NCI-H128 (cell line): ENCODE measurements at regions not wholly inside any gene's neighbourhood (a gene's known extent, or its start where the extent isn't known, plus 50 kb on each side); places are given as distances from the start of the nearest gene placed in this dataset.

Source experiments
- DNase-seq: peaks from one replicate; lab custom pipeline; 2025; ENCODE audit not compliant: unreplicated experiment; lab: John Stamatoyannopoulos, UW

- DNase-seq = no peak
Observed at GRCh38 chr18:74023220-74023619, 124.4 kb downstream of the FBXO15 start.

DNA sequence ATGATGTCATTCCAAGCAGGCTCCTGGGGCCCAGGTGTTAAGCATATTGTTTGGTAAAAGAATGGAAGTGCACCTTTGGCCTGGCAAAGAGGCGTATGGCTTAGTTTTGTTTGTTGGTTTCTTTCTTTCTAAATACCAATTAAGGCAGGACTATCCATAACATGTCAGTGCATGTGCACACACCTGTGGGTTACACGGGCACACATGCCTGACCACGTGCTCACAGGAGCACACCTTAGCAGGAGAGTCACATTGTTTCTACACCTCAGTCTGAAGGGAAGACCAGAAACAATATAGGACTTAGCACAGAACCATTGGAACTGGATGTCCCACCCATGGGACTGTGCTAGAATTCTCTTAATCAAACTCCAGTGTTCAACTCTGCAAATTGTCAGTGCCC is 127.8 kb downstream of the FBXO15 start:
- no peak for DNase-seq

GRCh38 chr18:74013955-74014354 is 133.7 kb downstream of the FBXO15 start:
- no peak for DNase-seq

- DNase-seq = no peak
Observed at GRCh38 chr18:74012954-74013630, 134.5 kb downstream of the FBXO15 start.

GRCh38 chr18:74006143-74006542 is 141.5 kb downstream of the FBXO15 start:
- DNase-seq = no peak

GRCh38 chr18:74005320-74006109 is 142.1 kb downstream of the FBXO15 start:
- DNase-seq = no peak

DNA sequence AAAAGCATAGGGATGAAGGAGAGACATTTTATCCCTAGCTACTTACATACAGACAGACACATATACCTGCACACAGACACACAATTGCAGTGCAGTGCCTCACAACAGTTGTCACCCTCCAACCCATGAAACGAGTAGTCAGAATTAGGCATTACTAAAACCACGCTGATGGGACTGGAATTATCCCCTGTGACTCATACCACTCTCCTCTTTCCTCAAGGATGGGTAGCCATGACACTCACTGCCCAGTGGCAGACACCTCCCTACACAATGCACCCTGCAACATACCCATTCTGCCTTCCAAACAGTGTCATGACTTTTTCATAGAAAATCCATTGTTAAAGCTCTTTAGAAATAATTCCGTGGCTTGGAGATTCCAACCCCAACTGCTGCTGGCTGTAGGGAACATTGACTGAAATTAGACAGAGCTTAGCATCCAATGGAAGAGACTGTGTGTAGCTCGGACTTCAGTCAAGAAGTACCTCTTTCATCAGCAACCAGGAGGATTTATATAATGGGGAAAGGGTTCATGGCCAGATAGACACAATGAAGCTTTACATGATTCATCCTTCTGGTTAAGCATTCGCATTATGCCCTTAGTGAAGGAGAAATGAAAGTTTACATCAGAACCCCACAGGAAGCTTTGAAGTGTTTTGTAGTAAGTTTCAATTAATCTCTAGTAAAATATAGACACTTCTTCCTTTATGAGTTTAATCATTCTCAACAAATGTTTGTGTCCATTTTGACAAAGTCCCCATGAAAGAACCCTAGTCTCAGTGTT is 155.2 kb downstream of the FBXO15 start:
- no peak for DNase-seq

GRCh38 chr18:73991570-73991969 is 156.1 kb downstream of the FBXO15 start:
- DNase-seq = no peak

- DNase-seq = no peak
Observed at GRCh38 chr18:73990258-73990657, 157.4 kb downstream of the FBXO15 start.

GRCh38 chr18:73987247-73987980 is 160.2 kb downstream of the FBXO15 start:
- no peak for DNase-seq

DNA sequence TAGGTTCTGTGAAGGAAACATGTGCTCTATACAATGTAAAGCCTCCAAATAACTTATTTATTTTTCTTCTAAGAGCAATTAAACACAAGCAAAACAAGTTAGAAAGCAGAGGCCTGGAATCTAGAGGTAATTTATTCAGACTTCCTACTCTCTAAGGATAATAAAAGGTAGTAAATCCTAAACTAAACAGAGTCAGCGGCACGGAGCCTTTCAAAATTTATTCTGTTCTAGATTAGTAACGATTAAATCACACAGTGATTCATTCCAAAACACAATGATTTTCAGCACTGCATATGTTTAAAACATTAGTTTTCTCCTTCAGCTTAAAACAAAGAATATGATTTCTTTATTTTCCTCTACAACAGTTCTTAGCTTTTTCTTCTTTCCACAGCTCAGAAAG is 160.9 kb downstream of the FBXO15 start:
- DNase-seq = no peak

GRCh38 chr18:73985855-73986625 is 161.6 kb downstream of the FBXO15 start:
- no peak for DNase-seq

GRCh38 chr18:73983970-73984369 is 163.7 kb downstream of the FBXO15 start:
- DNase-seq = no peak

- DNase-seq = no peak
Observed at GRCh38 chr18:73983496-73983895, 164.1 kb downstream of the FBXO15 start.

GRCh38 chr18:73981796-73982195 is 165.8 kb downstream of the FBXO15 start:
- DNase-seq = no peak

DNA sequence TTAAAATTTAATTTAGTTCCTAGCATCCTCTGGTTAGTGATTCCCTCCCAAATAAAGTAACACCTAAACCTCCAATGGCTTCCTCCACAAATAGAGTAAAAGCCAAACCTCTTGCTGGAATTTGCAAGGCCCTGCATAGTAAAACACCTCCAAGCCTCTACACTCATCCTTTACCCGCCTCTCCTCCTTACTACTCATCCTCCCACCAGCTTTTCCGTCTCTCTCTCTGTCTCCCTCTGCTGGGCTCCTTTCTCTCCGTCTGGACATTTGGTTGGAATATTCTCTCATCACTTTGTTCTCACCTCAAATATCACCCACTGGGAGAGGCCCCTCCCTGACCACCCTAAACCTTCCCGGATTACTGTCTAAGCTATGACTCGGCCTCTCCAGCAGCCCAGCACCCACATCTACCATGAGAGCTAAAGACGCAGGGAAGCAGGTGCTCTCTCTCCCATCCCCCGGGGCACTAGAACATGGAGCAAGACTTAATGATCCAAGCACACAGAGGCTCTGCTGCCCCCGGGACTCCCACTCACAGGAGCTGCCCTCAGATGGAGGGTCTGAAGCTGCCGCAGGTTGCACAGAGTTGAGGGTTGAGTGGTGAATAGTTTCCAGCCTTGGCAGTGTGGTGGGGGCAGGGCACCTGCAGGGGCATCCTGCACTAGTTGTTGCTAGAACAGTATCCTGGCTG is 167.2 kb downstream of the FBXO15 start:
- DNase-seq = no peak

- DNase-seq = no peak
Observed at GRCh38 chr18:73979742-73980141, 167.9 kb downstream of the FBXO15 start.

DNA sequence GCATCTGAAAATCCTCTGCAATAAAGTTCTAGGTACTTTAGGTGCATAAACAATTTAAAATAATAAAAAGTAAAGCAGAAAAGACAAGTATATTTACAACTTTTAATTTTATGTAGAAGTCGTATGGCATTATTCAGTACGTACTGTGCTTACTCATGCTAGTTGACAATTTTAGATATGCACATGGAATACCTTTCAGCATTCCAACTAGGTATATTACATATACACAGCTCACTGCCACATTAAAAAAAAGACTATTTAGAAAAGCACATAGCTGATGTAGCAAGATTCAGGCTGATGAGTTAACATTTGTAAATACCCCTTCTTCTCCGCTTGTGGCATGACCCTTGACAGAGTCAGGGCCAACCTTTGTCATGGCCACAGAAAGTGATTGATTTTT is 171.2 kb downstream of the FBXO15 start:
- DNase-seq = no peak

DNA sequence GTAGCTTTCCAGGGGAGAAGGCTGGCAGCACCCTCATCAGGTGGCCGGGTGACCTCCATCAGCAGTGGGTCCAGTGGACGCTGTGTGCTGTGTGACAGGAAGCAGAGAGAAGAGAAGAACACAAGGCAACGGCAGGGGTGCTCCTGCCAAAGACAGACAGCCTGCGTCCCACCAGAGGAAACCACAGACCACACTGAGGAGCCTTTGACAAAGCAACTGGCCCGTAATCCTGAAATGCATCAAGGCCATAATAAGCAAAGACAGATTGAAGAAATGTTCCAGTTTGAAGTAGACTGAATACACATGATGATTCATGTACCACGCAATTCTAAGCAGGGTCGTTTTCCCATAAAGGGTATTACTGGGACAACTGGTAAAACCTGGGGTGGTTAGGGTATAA is 172.4 kb downstream of the FBXO15 start:
- no peak for DNase-seq

- DNase-seq = no peak
Observed at GRCh38 chr18:73973972-73974371, 173.7 kb downstream of the FBXO15 start.
